ENCODE measurements at regions not wholly inside any gene's neighbourhood (a gene's known extent, or its start where the extent isn't known, plus 50 kb on each side); places are given as distances from the start of the nearest gene placed in this dataset.

DNA sequence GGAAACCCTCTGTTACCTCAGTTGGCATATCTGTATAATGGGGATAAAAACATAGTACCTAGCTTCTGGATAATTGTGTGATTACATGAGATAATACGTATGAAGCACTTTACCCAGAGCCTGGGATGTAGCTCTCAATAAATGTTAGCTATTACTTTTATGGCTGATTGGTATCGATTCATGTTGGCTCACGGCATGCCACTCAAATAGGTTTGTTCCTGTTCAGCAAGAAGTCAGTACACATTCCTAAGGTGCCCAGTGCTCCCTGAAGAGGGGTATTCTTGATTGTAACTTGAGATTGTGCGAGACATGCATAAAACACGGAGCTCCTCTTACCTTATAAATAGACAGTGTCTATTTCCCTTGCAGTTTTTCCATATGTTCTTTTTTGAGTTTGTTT is 78.5 kb upstream of the GALNT2 start:
- ChIA-PET POLR2A (no interaction called here), CTCF (interaction anchor here (0.9 kb wide), 1 partner anchor 140 kb away, joined by 3 read pairs; no protein-coding TSS in a partner anchor)
- no peak overlapping the region for H3K4me3 ChIP-seq (ENCODE audit: low read depth, low read length)
- no peak overlapping the region for H3K27ac ChIP-seq (ENCODE audit: extremely low read depth, low read depth, low read length)
- H3K36me3 ChIP-seq (ENCODE audit: control insufficient read depth in 2 of 2, insufficient read depth in 1 of 2, low read length in 2 of 2), result no peaks in the 10 kb centered on the region
- TF ChIP-seq ZSCAN23 (tag by site-specific recombination; IDR thresholded peaks at IDR 0.05), result no peak
- TF ChIP-seq ZNF404 (tag by site-specific recombination; IDR thresholded peaks at IDR 0.05), result no peak
- TF ChIP-seq ZNF776 (tag by site-specific recombination; IDR thresholded peaks at IDR 0.05; ENCODE audit: borderline replicate concordance), result no peak
- TF ChIP-seq, protein P1, sequence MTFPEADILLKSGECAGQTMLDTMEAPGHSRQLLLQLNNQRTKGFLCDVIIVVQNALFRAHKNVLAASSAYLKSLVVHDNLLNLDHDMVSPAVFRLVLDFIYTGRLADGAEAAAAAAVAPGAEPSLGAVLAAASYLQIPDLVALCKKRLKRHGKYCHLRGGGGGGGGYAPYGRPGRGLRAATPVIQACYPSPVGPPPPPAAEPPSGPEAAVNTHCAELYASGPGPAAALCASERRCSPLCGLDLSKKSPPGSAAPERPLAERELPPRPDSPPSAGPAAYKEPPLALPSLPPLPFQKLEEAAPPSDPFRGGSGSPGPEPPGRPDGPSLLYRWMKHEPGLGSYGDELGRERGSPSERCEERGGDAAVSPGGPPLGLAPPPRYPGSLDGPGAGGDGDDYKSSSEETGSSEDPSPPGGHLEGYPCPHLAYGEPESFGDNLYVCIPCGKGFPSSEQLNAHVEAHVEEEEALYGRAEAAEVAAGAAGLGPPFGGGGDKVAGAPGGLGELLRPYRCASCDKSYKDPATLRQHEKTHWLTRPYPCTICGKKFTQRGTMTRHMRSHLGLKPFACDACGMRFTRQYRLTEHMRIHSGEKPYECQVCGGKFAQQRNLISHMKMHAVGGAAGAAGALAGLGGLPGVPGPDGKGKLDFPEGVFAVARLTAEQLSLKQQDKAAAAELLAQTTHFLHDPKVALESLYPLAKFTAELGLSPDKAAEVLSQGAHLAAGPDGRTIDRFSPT (tag by site-specific recombination; IDR thresholded peaks at IDR 0.05), result no peak
- TF ChIP-seq ZBTB20 (tag by site-specific recombination; IDR thresholded peaks at IDR 0.05), result no peak
- TF ChIP-seq, protein P2, sequence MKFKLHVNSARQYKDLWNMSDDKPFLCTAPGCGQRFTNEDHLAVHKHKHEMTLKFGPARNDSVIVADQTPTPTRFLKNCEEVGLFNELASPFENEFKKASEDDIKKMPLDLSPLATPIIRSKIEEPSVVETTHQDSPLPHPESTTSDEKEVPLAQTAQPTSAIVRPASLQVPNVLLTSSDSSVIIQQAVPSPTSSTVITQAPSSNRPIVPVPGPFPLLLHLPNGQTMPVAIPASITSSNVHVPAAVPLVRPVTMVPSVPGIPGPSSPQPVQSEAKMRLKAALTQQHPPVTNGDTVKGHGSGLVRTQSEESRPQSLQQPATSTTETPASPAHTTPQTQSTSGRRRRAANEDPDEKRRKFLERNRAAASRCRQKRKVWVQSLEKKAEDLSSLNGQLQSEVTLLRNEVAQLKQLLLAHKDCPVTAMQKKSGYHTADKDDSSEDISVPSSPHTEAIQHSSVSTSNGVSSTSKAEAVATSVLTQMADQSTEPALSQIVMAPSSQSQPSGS (tag by site-specific recombination; IDR thresholded peaks at IDR 0.05; ENCODE audit: low read depth), result no peak
- no peak for TF ChIP-seq KLF7 (tag by site-specific recombination; IDR thresholded peaks at IDR 0.05; ENCODE audit: borderline replicate concordance)
- no peak for TF ChIP-seq ZFP3 (tag by site-specific recombination; IDR thresholded peaks at IDR 0.05; ENCODE audit: low read depth)
- TF ChIP-seq, protein P3, sequence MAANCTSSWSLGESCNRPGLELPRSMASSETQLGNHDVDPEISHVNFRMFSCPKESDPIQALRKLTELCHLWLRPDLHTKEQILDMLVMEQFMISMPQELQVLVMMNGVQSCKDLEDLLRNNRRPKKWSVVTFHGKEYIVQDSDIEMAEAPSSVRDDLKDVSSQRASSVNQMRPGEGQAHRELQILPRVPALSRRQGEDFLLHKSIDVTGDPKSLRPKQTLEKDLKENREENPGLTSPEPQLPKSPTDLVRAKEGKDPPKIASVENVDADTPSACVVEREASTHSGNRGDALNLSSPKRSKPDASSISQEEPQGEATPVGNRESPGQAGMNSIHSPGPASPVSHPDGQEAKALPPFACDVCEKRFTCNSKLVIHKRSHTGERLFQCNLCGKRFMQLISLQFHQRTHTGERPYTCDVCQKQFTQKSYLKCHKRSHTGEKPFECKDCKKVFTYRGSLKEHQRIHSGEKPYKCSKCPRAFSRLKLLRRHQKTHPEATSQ (tag by site-specific recombination; IDR thresholded peaks at IDR 0.05), result no peak
- no peak; the same call in 1 of the 2 replicates for TF ChIP-seq ZNF664 (tag by site-specific recombination; IDR thresholded peaks at IDR 0.05)
- no peak for TF ChIP-seq ZXDB (tag by site-specific recombination; IDR thresholded peaks at IDR 0.05)
- TF ChIP-seq GLI4 (tag by site-specific recombination; IDR thresholded peaks at IDR 0.05), result no peak
- TF ChIP-seq, protein P4, sequence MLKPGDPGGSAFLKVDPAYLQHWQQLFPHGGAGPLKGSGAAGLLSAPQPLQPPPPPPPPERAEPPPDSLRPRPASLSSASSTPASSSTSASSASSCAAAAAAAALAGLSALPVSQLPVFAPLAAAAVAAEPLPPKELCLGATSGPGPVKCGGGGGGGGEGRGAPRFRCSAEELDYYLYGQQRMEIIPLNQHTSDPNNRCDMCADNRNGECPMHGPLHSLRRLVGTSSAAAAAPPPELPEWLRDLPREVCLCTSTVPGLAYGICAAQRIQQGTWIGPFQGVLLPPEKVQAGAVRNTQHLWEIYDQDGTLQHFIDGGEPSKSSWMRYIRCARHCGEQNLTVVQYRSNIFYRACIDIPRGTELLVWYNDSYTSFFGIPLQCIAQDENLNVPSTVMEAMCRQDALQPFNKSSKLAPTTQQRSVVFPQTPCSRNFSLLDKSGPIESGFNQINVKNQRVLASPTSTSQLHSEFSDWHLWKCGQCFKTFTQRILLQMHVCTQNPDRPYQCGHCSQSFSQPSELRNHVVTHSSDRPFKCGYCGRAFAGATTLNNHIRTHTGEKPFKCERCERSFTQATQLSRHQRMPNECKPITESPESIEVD (tag by site-specific recombination; IDR thresholded peaks at IDR 0.05), result no peak
- no peak for TF ChIP-seq ZNF223 (tag by site-specific recombination; IDR thresholded peaks at IDR 0.05)
- TF ChIP-seq ZNF560 (tag by site-specific recombination; IDR thresholded peaks at IDR 0.05; ENCODE audit: borderline replicate concordance), result no peak
- TF ChIP-seq ZNF266 (tag by site-specific recombination; IDR thresholded peaks at IDR 0.05; ENCODE audit: low read depth), result no peak
- no peak for TF ChIP-seq ZNF544 (tag by site-specific recombination; IDR thresholded peaks at IDR 0.05)
- TF ChIP-seq ZNF366 (tag by site-specific recombination; conservative IDR thresholded peaks at IDR 0.05), result no peak
- TF ChIP-seq, protein P5, sequence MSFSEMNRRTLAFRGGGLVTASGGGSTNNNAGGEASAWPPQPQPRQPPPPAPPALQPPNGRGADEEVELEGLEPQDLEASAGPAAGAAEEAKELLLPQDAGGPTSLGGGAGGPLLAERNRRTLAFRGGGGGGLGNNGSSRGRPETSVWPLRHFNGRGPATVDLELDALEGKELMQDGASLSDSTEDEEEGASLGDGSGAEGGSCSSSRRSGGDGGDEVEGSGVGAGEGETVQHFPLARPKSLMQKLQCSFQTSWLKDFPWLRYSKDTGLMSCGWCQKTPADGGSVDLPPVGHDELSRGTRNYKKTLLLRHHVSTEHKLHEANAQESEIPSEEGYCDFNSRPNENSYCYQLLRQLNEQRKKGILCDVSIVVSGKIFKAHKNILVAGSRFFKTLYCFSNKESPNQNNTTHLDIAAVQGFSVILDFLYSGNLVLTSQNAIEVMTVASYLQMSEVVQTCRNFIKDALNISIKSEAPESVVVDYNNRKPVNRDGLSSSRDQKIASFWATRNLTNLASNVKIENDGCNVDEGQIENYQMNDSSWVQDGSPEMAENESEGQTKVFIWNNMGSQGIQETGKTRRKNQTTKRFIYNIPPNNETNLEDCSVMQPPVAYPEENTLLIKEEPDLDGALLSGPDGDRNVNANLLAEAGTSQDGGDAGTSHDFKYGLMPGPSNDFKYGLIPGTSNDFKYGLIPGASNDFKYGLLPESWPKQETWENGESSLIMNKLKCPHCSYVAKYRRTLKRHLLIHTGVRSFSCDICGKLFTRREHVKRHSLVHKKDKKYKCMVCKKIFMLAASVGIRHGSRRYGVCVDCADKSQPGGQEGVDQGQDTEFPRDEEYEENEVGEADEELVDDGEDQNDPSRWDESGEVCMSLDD (tag by site-specific recombination; IDR thresholded peaks at IDR 0.05), result no peak
- H3K4me1 ChIP-seq (ENCODE audit: control insufficient read depth, insufficient read depth, low read length), result no peaks in the 10 kb centered on the region
- H3K9me3 ChIP-seq (ENCODE audit: control insufficient read depth, insufficient read depth, low read depth, low read length), result no peaks in the 10 kb centered on the region

Data from HEK293 (cell line).